Uterus (tissue), 3 donors: ENCODE measurements at regions not wholly inside any gene's neighbourhood (a gene's known extent, or its start where the extent isn't known, plus 50 kb on each side); places are given as distances from the start of the nearest gene placed in this dataset.

Experiments used
- DNase-seq, 2 donors: peaks; one replicate each; pipeline ENCODE4 v3.0.0-alpha.2; 2019 to 2020
- H3K27ac ChIP-seq, 2 donors: fragments of 200-600 bp; sonication (generic); 1 replicate in 1 of 2; 2 replicates in 1 of 2; pipeline ENCODE4 v1.5.1; 2016 to 2018
- H3K27me3 ChIP-seq, 2 donors: fragments of 200-600 bp; sonication (generic); one replicate each; pipeline ENCODE4 v1.5.1; 2018 to 2019; ENCODE audit warnings: control low read depth in 1 of 2
- H3K36me3 ChIP-seq, 2 donors: fragments of 200-600 bp; sonication (generic); one replicate each; pipeline ENCODE4 v1.5.1; 2019; ENCODE audit warnings: control low read depth in 1 of 2
- H3K4me1 ChIP-seq, 2 donors: fragments of 200-600 bp; sonication (generic); one replicate each; pipeline ENCODE4 v1.5.1; 2018 to 2019; ENCODE audit warnings: control low read depth in 1 of 2
- H3K4me3 ChIP-seq, 2 donors: fragments of 200-600 bp; sonication (generic); 1 replicate in 1 of 2; 2 replicates in 1 of 2; pipeline ENCODE4 v1.5.1; 2018 to 2019; ENCODE audit warnings: mild to moderate bottlenecking in 1 of 2
- H3K9me3 ChIP-seq, 2 donors: fragments of 200-600 bp; sonication (generic); one replicate each; pipeline ENCODE4 v1.5.1; 2019; ENCODE audit warnings: control low read depth in 1 of 2
- CTCF ChIP-seq, 4 experiments: fragments of 200-600 bp in 2 of 4; fragments of 450-650 bp in 2 of 4; sonication (generic) in 2 of 4; IDR thresholded peaks; one replicate each; pipeline ENCODE4 v1.5.1; 2016 to 2019; ENCODE audit warnings: antibody characterized with exemption in 4 of 4, mild to moderate bottlenecking in 2 of 4, moderate library complexity in 1 of 4
- POLR2A ChIP-seq, 2 donors: fragments of 450-650 bp; IDR thresholded peaks; one replicate each; pipeline ENCODE4 v1.6.1; 2016; ENCODE audit warnings: antibody characterized with exemption in 2 of 2, mild to moderate bottlenecking in 1 of 2, moderate library complexity in 1 of 2
- intact Hi-C: fragments of 100-400 bp; cut with DNase I; formaldehyde crosslinking; loops from one replicate; pipeline ENCODE4 v1.15.1; 2023; ENCODE audit warnings: low total_unique reads
- donor health status: DM: yes; HTN: yes; CAD: no.

GRCh38 chr6:81172056-81172740, 580.3 kb downstream of the TENT5A start:
- peak; percentile 24 to 26 for DNase-seq
- Histone ChIP-seq H3K4me3 (no peak overlapping the region), H3K36me3 (no peaks in the 10 kb centered on the region), H3K9me3 (no peaks in the 10 kb centered on the region), H3K4me1 (no peaks in the 10 kb centered on the region), H3K27ac (peak overlapping the region; percentile 51 to 74), H3K27me3 (no peaks in the 10 kb centered on the region)
- intact Hi-C loops = no loop called here
- TF ChIP-seq CTCF (IDR thresholded peaks at IDR 0.05) (no peak), POLR2A (IDR thresholded peaks at IDR 0.05) (no peak)

- Histone ChIP-seq H3K27ac (no peak overlapping the region), H3K27me3 (no peaks in the 10 kb centered on the region), H3K36me3 (no peaks in the 10 kb centered on the region), H3K4me1 (no peaks in the 10 kb centered on the region), H3K9me3 (no peaks in the 10 kb centered on the region), H3K4me3 (no peak overlapping the region)
- TF ChIP-seq POLR2A (IDR thresholded peaks at IDR 0.05) (no peak), CTCF (IDR thresholded peaks at IDR 0.05) (no peak)
- DNase-seq = no peak
- intact Hi-C loops = no loop called here
These were observed 583.3 kb downstream of the TENT5A start for GRCh38 chr6:81169166-81169565.

GRCh38 chr6:81166770-81167169, 585.7 kb downstream of the TENT5A start:
- Histone ChIP-seq H3K27ac (no peak overlapping the region), H3K9me3 (no peaks in the 10 kb centered on the region), H3K36me3 (no peaks in the 10 kb centered on the region), H3K4me3 (no peak overlapping the region), H3K27me3 (no peaks in the 10 kb centered on the region), H3K4me1 (no peaks in the 10 kb centered on the region)
- intact Hi-C loops = no loop called here
- no peak for DNase-seq
- TF ChIP-seq POLR2A (IDR thresholded peaks at IDR 0.05) = no peak
- no peak for TF ChIP-seq CTCF (IDR thresholded peaks at IDR 0.05)

- DNase-seq = no peak
- H3K27ac ChIP-seq = no peak overlapping the region
- no peak for TF ChIP-seq POLR2A (IDR thresholded peaks at IDR 0.05)
- no peak for TF ChIP-seq CTCF (IDR thresholded peaks at IDR 0.05)
- intact Hi-C loops = no loop called here
- no peaks in the 10 kb centered on the region for H3K9me3 ChIP-seq
- H3K36me3 ChIP-seq = no peaks in the 10 kb centered on the region
- H3K4me3 ChIP-seq = no peak overlapping the region
- H3K27me3 ChIP-seq = no peaks in the 10 kb centered on the region
- H3K4me1 ChIP-seq = no peaks in the 10 kb centered on the region
These were observed 593.5 kb downstream of the TENT5A start for GRCh38 chr6:81158956-81159355.

GRCh38 chr6:81148751-81149150, 603.7 kb downstream of the TENT5A start:
- intact Hi-C loops = no loop called here
- DNase-seq = no peak
- H3K9me3 ChIP-seq = peaks cover 0 to 3% of the 10 kb centered on the region in 2 donors
- TF ChIP-seq CTCF (IDR thresholded peaks at IDR 0.05) = no peak
- TF ChIP-seq POLR2A (IDR thresholded peaks at IDR 0.05) = no peak
- no peak overlapping the region for H3K27ac ChIP-seq
- no peaks in the 10 kb centered on the region for H3K27me3 ChIP-seq
- H3K4me3 ChIP-seq = no peak overlapping the region
- H3K4me1 ChIP-seq = no peaks in the 10 kb centered on the region
- H3K36me3 ChIP-seq = no peaks in the 10 kb centered on the region
